Endodermal cell (in vitro differentiated cells): ENCODE measurements at regions not wholly inside any gene's neighbourhood (a gene's known extent, or its start where the extent isn't known, plus 50 kb on each side); places are given as distances from the start of the nearest gene placed in this dataset.

Source experiments
- DNase-seq: peaks from one replicate; pipeline ENCODE4 v3.0.0-alpha.2; 2017
- H3K27ac ChIP-seq: 2 replicates; pipeline ENCODE4 v1.5.1; 2013; ENCODE audit warnings: mild to moderate bottlenecking, low read depth, low read length, moderate library complexity
- H3K27me3 ChIP-seq: 2 replicates; pipeline ENCODE4 v1.6.1; 2013; ENCODE audit warnings: mild to moderate bottlenecking, low read length, moderate library complexity; ENCODE audit not compliant: insufficient read depth, control insufficient read depth, poor library complexity, severe bottlenecking
- H3K36me3 ChIP-seq: 2 replicates; pipeline ENCODE4 v1.7.0; 2013; ENCODE audit warnings: mild to moderate bottlenecking, low read length, moderate library complexity; ENCODE audit not compliant: control insufficient read depth, insufficient read depth
- H3K4me1 ChIP-seq: one replicate; pipeline ENCODE4 v1.7.0; 2013; ENCODE audit warnings: low read length; ENCODE audit not compliant: control insufficient read depth, insufficient read depth
- H3K4me3 ChIP-seq: 2 replicates; pipeline ENCODE4 v1.5.1; 2013; ENCODE audit warnings: mild to moderate bottlenecking, low read length, moderate library complexity
- H3K9ac ChIP-seq: 2 replicates; pipeline ENCODE4 v1.6.1; 2013; ENCODE audit warnings: mild to moderate bottlenecking, low read length, moderate library complexity; ENCODE audit not compliant: poor library complexity, severe bottlenecking; ENCODE audit errors: extremely low read depth
- H3K9me3 ChIP-seq: 2 replicates; pipeline ENCODE4 v1.6.1; 2013; ENCODE audit warnings: mild to moderate bottlenecking, low read length, moderate library complexity; ENCODE audit not compliant: control insufficient read depth
- H3K27ac Mint-ChIP-seq: 2 replicates; pipeline ENCODE4 v1.8.0; 2020; ENCODE audit warnings: mixed read lengths
- H3K27me3 Mint-ChIP-seq: 2 replicates; pipeline ENCODE4 v1.8.0; 2021; ENCODE audit warnings: mild to moderate bottlenecking, mixed read lengths; ENCODE audit not compliant: insufficient read depth
- H3K36me3 Mint-ChIP-seq: 2 replicates; pipeline ENCODE4 v1.8.0; 2020; ENCODE audit warnings: low read depth, mixed read lengths
- H3K4me1 Mint-ChIP-seq: 2 replicates; pipeline ENCODE4 v1.8.0; 2020; ENCODE audit warnings: mixed read lengths
- H3K4me3 Mint-ChIP-seq: 2 replicates; pipeline ENCODE4 v1.8.0; 2020; ENCODE audit warnings: mild to moderate bottlenecking, moderate library complexity, mixed read lengths
- H3K9me3 Mint-ChIP-seq: 2 replicates; pipeline ENCODE4 v1.8.0; 2020; ENCODE audit warnings: mild to moderate bottlenecking, mixed read lengths
- CTCF ChIP-seq: fragments of 200-600 bp; sonication (generic); conservative IDR thresholded peaks from 2 replicates; pipeline ENCODE4 v1.5.0; 2021; ENCODE audit warnings: antibody characterized with exemption, mild to moderate bottlenecking
- WGBS, 2 experiments: methylation state at CpG; one replicate each; pipeline versions ENCODE4 v1.1.5 to v1.1.7; 2013; ENCODE audit warnings: missing lambda C conversion rate in 2 of 2, mixed read lengths in 1 of 2; ENCODE audit not compliant: insufficient coverage in 1 of 2, insufficient read length in 1 of 2; 5-methylcytosine and 5-hydroxymethylcytosine counted together

DNA sequence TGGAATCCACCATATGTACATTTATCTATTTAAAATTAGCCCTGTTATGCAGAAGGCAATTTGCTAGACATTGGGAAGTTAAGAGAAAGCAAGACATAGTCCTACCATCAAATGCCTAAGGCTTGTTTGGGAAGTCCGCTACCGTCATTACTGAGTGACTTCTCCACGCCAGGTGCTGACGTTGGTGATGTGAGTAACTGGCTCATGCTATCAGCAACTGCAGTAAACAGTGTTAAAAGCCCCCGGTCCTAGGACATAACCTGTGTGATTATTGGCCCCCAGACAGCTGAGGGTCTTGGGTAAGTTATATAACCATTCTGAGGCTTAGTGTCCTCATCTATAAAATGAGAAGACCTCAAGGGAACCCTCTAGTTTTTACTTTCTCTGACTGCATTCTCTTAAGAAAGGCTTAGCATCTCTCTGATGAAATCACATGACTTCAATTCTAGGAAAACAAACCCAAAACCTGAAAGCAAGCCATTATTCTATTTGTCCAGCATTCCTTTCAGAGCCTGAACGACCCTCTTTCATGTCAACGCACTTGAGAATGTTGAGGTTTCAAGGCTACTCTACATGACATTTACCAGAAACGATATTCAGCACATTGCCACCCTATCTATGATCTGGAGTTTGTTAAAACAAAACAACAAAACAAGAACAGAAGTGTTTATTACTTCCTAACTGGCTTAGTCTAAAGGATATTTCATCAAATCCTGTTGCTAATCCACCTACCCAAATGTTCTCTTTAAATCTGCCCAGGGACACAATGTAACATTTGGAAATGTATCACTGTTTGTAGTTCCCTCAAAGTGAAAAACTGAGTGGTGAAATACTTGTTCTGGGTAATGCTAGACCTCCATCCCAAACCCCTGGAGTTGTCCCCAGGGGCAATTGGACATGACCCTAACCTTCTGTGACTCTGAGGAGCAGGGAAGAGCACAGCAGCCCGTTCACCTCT lies 133.8 kb downstream of the BTBD3 start:
- no peak overlapping the region for H3K4me3 ChIP-seq
- H3K9me3 ChIP-seq = no peaks in the 10 kb centered on the region
- DNase-seq = no peak
- WGBS, 2 experiments = 87 to 94% methylated on average over 8 to 9 of the region's 9 CpGs
- H3K9me3 Mint-ChIP-seq = no peaks in the 10 kb centered on the region
- no peak overlapping the region for H3K27ac Mint-ChIP-seq
- no peaks in the 10 kb centered on the region for H3K27me3 ChIP-seq
- H3K4me1 ChIP-seq = no peaks in the 10 kb centered on the region
- no peaks in the 10 kb centered on the region for H3K36me3 Mint-ChIP-seq
- H3K9ac ChIP-seq = no peak overlapping the region
- no peak for TF ChIP-seq CTCF
- no peak overlapping the region for H3K27ac ChIP-seq
- H3K27me3 Mint-ChIP-seq = no peaks in the 10 kb centered on the region
- H3K4me3 Mint-ChIP-seq = no peak overlapping the region
- H3K36me3 ChIP-seq = no peaks in the 10 kb centered on the region
- no peaks in the 10 kb centered on the region for H3K4me1 Mint-ChIP-seq

GRCh38 chr20:12053353-12053752 lies 135.7 kb downstream of the BTBD3 start:
- Mint-ChIP-seq H3K36me3 (no peaks in the 10 kb centered on the region), H3K27me3 (no peaks in the 10 kb centered on the region), H3K4me3 (no peak overlapping the region), H3K4me1 (peaks cover 9% of the 10 kb centered on the region), H3K27ac (no peak overlapping the region), H3K9me3 (no peaks in the 10 kb centered on the region)
- TF ChIP-seq CTCF = no peak
- Histone ChIP-seq H3K4me3 (no peak overlapping the region), H3K9ac (no peak overlapping the region), H3K9me3 (no peaks in the 10 kb centered on the region), H3K4me1 (peaks cover 4% of the 10 kb centered on the region), H3K27me3 (no peaks in the 10 kb centered on the region), H3K27ac (no peak overlapping the region), H3K36me3 (no peaks in the 10 kb centered on the region)
- DNase-seq = no peak

DNA sequence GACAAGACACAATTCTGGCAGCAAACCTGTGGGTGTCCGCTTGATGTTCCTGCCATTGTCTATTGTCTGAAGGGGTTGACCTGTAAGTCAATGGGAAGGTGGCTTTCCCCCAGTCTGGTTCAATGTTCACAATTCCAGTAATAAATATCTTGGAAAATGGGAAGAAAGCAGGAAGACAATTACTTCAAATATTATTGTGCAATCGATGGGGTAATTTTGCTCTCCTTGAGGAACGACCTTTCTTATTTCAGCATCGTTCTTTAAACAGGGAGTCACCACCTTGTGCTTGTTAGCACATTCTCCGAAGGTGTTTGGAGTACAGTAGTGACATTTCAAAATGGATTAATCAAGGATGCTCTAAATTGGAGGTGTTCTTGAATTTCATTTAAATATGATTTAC lies 136.9 kb downstream of the BTBD3 start:
- H3K36me3 Mint-ChIP-seq = no peaks in the 10 kb centered on the region
- H3K9me3 ChIP-seq = no peaks in the 10 kb centered on the region
- H3K9ac ChIP-seq = no peak overlapping the region
- H3K36me3 ChIP-seq = no peaks in the 10 kb centered on the region
- DNase-seq = no peak
- 93 to 97% methylated on average over 5 of the region's 5 CpGs for WGBS, 2 experiments
- no peak overlapping the region for H3K27ac Mint-ChIP-seq
- peaks cover 9% of the 10 kb centered on the region for H3K4me1 Mint-ChIP-seq
- no peak overlapping the region for H3K27ac ChIP-seq
- H3K4me3 ChIP-seq = no peak overlapping the region
- no peaks in the 10 kb centered on the region for H3K27me3 Mint-ChIP-seq
- no peaks in the 10 kb centered on the region for H3K27me3 ChIP-seq
- no peak for TF ChIP-seq CTCF
- H3K4me3 Mint-ChIP-seq = no peak overlapping the region
- no peaks in the 10 kb centered on the region for H3K9me3 Mint-ChIP-seq
- H3K4me1 ChIP-seq = peaks cover 4% of the 10 kb centered on the region
